ENCODE measurements at regions not wholly inside any gene's neighbourhood (a gene's known extent, or its start where the extent isn't known, plus 50 kb on each side); places are given as distances from the start of the nearest gene placed in this dataset.

GRCh38 chr6:120700001-120700400 is 634.3 kb downstream of the TBC1D32 start:
- H3K4me1 ChIP-seq (ENCODE audit: control insufficient read depth, extremely low read depth, insufficient read depth, low read length), result no peaks in the 10 kb centered on the region
- H3K36me3 ChIP-seq (ENCODE audit: control insufficient read depth, insufficient read depth, low read length), result no peaks in the 10 kb centered on the region
- no peak overlapping the region for H3K27ac ChIP-seq (ENCODE audit: insufficient read depth, low read length)
- H3K27me3 ChIP-seq (ENCODE audit: control insufficient read depth, insufficient read depth, low read length), result no peaks in the 10 kb centered on the region
- H3K79me2 ChIP-seq (ENCODE audit: control insufficient read depth, insufficient read depth, low read length), result no peaks in the 10 kb centered on the region
- H4K20me1 ChIP-seq (ENCODE audit: control insufficient read depth, extremely low read depth, insufficient read depth, low read length), result no peaks in the 10 kb centered on the region
- no peak overlapping the region for H3K9ac ChIP-seq (ENCODE audit: insufficient read depth, low read length)
- H3K9me3 ChIP-seq (ENCODE audit: control insufficient read depth, insufficient read depth, low read depth, low read length), result no peaks in the 10 kb centered on the region
- no peak overlapping the region for H2AFZ ChIP-seq (ENCODE audit: low read length)
- H3K4me2 ChIP-seq (ENCODE audit: extremely low read depth, insufficient read depth, low read length), result no peak overlapping the region
- no peak for DNase-seq (ENCODE audit: low read depth in 2 of 2)
- TF ChIP-seq EZH2 (IDR thresholded peaks at IDR 0.05; ENCODE audit: low read length, missing control alignments), result no peak
- TF ChIP-seq CTCF (conservative IDR thresholded peaks at IDR 0.05 in 1 of 2, IDR thresholded peaks at IDR 0.05 in 1 of 2; ENCODE audit: low read depth in 1 of 2, low read length in 2 of 2), result no peak
- no peak overlapping the region for H3K4me3 ChIP-seq (replicated peaks in 1 of 4; ENCODE audit: control extremely low read depth in 1 of 4, insufficient read depth in 1 of 4, low read depth in 3 of 4, low read length in 4 of 4)

GRCh38 chr6:120686492-120686891 is 647.8 kb downstream of the TBC1D32 start:
- Histone ChIP-seq H3K9me3 (ENCODE audit: control insufficient read depth, insufficient read depth, low read depth, low read length) (no peaks in the 10 kb centered on the region), H3K9ac (ENCODE audit: insufficient read depth, low read length) (no peak overlapping the region), H3K27ac (ENCODE audit: insufficient read depth, low read length) (no peak overlapping the region), H3K36me3 (ENCODE audit: control insufficient read depth, insufficient read depth, low read length) (no peaks in the 10 kb centered on the region), H3K4me3 (replicated peaks in 1 of 4; ENCODE audit: control extremely low read depth in 1 of 4, insufficient read depth in 1 of 4, low read depth in 3 of 4, low read length in 4 of 4) (no peak overlapping the region), H3K4me1 (ENCODE audit: control insufficient read depth, extremely low read depth, insufficient read depth, low read length) (no peaks in the 10 kb centered on the region), H3K27me3 (ENCODE audit: control insufficient read depth, insufficient read depth, low read length) (no peaks in the 10 kb centered on the region), H4K20me1 (ENCODE audit: control insufficient read depth, extremely low read depth, insufficient read depth, low read length) (no peaks in the 10 kb centered on the region), H3K4me2 (ENCODE audit: extremely low read depth, insufficient read depth, low read length) (no peak overlapping the region), H3K79me2 (ENCODE audit: control insufficient read depth, insufficient read depth, low read length) (no peaks in the 10 kb centered on the region), H2AFZ (ENCODE audit: low read length) (no peak overlapping the region)
- TF ChIP-seq EZH2 (IDR thresholded peaks at IDR 0.05; ENCODE audit: low read length, missing control alignments) (no peak), CTCF (conservative IDR thresholded peaks at IDR 0.05 in 1 of 2, IDR thresholded peaks at IDR 0.05 in 1 of 2; ENCODE audit: low read depth in 1 of 2, low read length in 2 of 2) (no peak)
- no peak for DNase-seq (ENCODE audit: low read depth in 2 of 2)

- Histone ChIP-seq H3K27me3 (ENCODE audit: control insufficient read depth, insufficient read depth, low read length) (no peaks in the 10 kb centered on the region), H3K4me3 (replicated peaks in 1 of 4; ENCODE audit: control extremely low read depth in 1 of 4, insufficient read depth in 1 of 4, low read depth in 3 of 4, low read length in 4 of 4) (no peak overlapping the region)
- DNase-seq (ENCODE audit: low read depth in 2 of 2), result no peak
Observed at GRCh38 chr6:120682145-120682544, 652.1 kb downstream of the TBC1D32 start.

More at GRCh38 chr6:120682145-120682544, 652.1 kb downstream of the TBC1D32 start:
- H3K4me1 ChIP-seq (ENCODE audit: control insufficient read depth, extremely low read depth, insufficient read depth, low read length), result no peaks in the 10 kb centered on the region
- H3K9me3 ChIP-seq (ENCODE audit: control insufficient read depth, insufficient read depth, low read depth, low read length), result no peaks in the 10 kb centered on the region
- no peak for TF ChIP-seq CTCF (conservative IDR thresholded peaks at IDR 0.05 in 1 of 2, IDR thresholded peaks at IDR 0.05 in 1 of 2; ENCODE audit: low read depth in 1 of 2, low read length in 2 of 2)
- no peak for TF ChIP-seq EZH2 (IDR thresholded peaks at IDR 0.05; ENCODE audit: low read length, missing control alignments)
- H3K79me2 ChIP-seq (ENCODE audit: control insufficient read depth, insufficient read depth, low read length), result no peaks in the 10 kb centered on the region
- no peak overlapping the region for H3K9ac ChIP-seq (ENCODE audit: insufficient read depth, low read length)
- no peaks in the 10 kb centered on the region for H4K20me1 ChIP-seq (ENCODE audit: control insufficient read depth, extremely low read depth, insufficient read depth, low read length)
- no peak overlapping the region for H2AFZ ChIP-seq (ENCODE audit: low read length)
- no peak overlapping the region for H3K4me2 ChIP-seq (ENCODE audit: extremely low read depth, insufficient read depth, low read length)
- H3K36me3 ChIP-seq (ENCODE audit: control insufficient read depth, insufficient read depth, low read length), result no peaks in the 10 kb centered on the region
- no peak overlapping the region for H3K27ac ChIP-seq (ENCODE audit: insufficient read depth, low read length)
